VCaP (cell line): ENCODE measurements at regions not wholly inside any gene's neighbourhood (a gene's known extent, or its start where the extent isn't known, plus 50 kb on each side); places are given as distances from the start of the nearest gene placed in this dataset.

ENCODE experiments used
- H3K27ac ChIP-seq: fragments of 450-650 bp; 2 replicates; pipeline ENCODE4 v1.5.1; 2017
- TF ChIP-seq, protein P1 (sequence below): fragments of 450-650 bp; conservative IDR thresholded peaks from 2 replicates; pipeline ENCODE4 v1.5.1; 2017; ENCODE audit warnings: mild to moderate bottlenecking, moderate library complexity

DNA sequence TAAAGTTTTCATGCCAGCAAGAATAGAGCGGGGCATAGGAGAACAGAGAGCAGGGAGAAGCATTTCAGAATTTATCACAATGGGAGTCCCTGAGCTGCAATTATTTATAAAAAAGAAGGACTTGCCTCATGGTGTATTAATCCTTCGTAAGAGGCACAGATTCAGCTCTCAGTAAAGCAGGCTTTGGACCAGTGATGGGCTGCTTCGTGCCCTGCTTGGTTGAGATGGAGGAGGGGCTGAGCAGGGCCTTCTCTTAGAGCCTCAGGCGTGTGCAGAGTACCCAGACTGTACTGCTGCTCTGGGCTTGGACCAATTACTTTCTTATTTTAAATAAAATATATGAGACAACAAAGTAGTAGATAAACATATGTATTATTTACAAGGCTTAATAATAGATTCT lies 265.7 kb upstream of the SLC10A2 start:
- H3K27ac ChIP-seq = no peak overlapping the region
- TF ChIP-seq, protein P1, sequence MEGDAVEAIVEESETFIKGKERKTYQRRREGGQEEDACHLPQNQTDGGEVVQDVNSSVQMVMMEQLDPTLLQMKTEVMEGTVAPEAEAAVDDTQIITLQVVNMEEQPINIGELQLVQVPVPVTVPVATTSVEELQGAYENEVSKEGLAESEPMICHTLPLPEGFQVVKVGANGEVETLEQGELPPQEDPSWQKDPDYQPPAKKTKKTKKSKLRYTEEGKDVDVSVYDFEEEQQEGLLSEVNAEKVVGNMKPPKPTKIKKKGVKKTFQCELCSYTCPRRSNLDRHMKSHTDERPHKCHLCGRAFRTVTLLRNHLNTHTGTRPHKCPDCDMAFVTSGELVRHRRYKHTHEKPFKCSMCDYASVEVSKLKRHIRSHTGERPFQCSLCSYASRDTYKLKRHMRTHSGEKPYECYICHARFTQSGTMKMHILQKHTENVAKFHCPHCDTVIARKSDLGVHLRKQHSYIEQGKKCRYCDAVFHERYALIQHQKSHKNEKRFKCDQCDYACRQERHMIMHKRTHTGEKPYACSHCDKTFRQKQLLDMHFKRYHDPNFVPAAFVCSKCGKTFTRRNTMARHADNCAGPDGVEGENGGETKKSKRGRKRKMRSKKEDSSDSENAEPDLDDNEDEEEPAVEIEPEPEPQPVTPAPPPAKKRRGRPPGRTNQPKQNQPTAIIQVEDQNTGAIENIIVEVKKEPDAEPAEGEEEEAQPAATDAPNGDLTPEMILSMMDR = no peak

DNA sequence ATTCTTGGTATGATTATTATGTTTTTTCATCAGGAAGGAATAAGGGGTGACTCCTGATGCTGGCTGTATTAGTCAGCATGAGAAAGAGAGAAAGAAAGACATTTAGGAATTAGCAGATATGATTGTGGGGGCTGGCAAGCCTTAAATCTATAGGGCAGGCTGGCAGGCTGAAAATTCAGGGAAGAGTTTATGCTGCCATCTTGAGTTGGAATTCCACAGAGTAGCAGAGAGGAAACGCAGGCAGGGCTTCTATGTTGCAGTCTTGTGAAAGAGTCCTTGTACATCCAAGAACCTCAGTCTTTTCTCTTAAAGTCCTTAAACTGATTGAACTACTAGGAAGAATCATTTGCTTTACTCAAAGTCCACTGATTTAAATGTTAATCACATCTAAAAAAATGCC lies 262.7 kb upstream of the SLC10A2 start:
- TF ChIP-seq, protein P1 = no peak
- no peak overlapping the region for H3K27ac ChIP-seq

DNA sequence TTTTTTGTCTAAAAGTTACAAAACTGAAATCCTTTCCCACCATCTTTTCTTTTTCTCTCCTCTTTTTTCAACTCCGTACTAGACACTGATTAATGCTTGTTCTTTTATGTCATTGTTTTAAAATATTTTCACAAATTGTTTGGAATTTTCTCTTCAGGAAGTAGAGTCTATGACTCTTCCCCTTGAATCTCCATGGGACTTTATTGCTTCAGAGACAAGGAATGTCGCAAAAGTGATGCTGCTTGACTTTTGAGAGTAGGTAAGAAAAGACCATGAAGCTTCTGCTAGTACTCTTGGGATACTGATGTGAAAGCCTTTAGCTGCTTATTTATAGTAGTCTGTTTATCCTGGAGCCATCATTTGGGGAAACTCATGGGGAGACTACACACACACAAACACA lies 260.1 kb upstream of the SLC10A2 start:
- no peak overlapping the region for H3K27ac ChIP-seq
- TF ChIP-seq, protein P1 = no peak

DNA sequence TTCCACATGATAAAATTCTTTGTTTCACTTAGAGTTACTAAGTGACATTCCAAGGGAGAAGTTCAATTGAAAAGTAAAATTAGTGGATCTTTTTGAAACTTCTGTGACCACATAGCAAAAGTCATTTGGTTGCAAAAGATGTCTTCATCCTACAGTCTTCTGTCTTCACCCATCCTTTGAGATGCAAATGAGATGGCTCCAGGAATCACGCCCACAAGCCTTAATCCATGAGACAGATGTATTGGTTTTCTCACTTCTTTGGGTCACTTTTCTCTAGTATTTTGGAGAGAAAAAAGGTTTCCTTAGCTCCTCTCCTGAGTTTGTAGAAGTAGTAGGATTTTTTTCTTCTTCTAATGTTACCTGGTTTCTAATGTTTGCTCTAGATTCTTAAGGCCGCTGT lies 259.5 kb upstream of the SLC10A2 start:
- no peak overlapping the region for H3K27ac ChIP-seq
- TF ChIP-seq, protein P1 = no peak

DNA sequence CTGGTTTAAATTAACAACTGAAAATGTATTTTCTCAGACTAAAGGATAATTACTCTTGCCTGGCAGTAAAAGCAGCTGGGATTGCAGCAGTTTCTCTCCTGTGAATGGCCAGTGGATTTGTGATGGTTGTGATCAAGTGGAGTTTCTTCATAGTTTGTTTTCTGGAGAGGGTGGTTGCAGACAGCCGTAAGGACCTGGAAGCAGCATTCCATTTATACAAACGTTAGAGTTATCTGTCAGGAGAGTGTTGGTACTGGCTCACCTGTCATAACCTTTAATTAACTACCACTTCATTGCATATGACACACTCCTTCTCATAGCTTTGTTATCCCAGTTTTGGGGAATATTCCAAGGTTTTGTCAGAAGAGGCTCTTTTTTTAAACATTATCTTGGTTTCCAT lies 258.4 kb upstream of the SLC10A2 start:
- no peak overlapping the region for H3K27ac ChIP-seq
- TF ChIP-seq, protein P1 = no peak

DNA sequence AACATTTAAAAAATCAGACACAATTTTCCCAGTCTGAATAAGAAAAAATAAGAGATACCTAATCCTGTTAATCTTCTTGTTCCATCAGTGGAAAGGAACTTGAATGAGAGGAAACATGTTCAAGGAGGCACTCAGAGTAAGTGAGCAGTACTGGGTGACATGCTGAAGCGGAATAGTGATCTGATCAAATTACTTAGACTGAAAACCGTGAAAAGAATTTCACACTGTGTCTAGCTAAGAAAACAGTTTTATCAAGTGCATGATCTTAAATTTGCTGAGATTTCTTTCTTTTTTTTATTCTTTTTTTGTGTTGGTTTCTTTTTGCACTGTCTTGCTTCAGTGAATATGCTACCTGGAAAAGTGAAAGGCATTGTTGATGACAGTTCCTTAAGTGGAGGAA lies 249.5 kb upstream of the SLC10A2 start:
- TF ChIP-seq, protein P1 = no peak
- H3K27ac ChIP-seq = no peak overlapping the region

DNA sequence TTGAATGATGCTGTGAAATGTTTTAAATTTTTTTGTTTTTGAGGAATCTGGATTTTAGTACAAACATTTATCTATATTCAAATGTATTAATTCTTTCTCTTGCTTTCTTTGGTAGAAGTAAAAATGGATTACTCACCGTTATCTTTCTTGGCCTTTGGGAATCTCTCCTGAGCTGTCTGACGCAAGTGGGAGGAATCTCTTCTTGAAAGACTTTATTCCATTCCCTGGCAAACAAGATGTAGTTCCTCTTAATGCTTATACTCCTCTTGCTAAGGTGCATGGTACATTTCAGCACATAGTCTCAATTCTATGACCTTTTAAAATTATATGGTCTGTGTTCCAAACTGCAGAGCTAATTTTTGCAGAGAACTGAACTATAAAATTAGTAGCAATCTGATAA lies 246.2 kb upstream of the SLC10A2 start:
- TF ChIP-seq, protein P1 = no peak
- H3K27ac ChIP-seq = no peak overlapping the region

DNA sequence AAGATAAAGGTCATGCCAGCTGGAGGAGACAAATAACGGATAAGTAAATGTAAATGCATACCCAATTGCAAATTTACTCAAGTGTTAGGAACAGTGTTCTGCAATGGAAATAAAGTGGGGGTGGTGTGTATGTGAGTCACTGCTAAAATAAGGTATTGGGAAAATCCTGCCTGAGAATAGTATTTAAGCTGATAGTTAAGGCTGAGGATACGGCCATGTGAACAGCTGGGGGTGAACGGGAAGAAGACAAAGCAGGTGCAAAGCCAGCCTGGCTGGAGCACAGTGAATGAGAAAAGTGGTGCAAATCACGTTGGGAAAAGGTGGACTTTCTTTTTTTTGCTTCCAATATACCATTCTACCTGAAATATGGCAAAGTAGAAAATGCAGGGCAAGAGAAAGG lies 242.4 kb upstream of the SLC10A2 start:
- TF ChIP-seq, protein P1 = no peak
- no peak overlapping the region for H3K27ac ChIP-seq
